ENCODE measurements at regions not wholly inside any gene's neighbourhood (a gene's known extent, or its start where the extent isn't known, plus 50 kb on each side); places are given as distances from the start of the nearest gene placed in this dataset.

DNA sequence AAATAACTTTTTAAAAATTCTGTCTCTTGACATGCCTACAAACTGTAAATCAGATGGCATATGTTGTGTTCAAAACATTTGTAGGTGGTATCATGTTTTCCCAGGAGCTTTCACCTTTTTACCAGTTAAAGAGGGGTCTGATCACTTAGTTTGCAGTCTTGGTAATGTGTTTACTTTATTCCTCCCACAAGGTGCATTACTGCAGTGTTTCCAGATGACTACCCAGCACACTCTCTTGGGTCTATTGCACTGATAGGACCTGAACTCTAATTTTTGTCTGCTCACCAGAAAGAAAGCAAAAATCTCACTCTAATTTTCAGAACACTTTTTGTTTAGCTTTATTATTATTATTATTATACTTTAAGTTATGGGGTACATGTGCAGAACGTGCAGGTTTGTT, 734.1 kb downstream of the GBE1 start:
- Histone ChIP-seq H3K27me3 (ENCODE audit: control insufficient read depth, insufficient read depth, low read length) (no peaks in the 10 kb centered on the region), H3K9ac (ENCODE audit: low read depth, low read length) (no peak overlapping the region), H3K4me3 (ENCODE audit: low read depth, low read length) (no peak overlapping the region), H3K4me1 (ENCODE audit: control insufficient read depth, insufficient read depth, low read length) (no peaks in the 10 kb centered on the region), H3K36me3 (ENCODE audit: control insufficient read depth, insufficient read depth, low read length) (no peaks in the 10 kb centered on the region), H3K9me3 (ENCODE audit: control insufficient read depth, insufficient read depth, low read length) (no peaks in the 10 kb centered on the region), H3K27ac (ENCODE audit: low read depth, low read length) (no peak overlapping the region)

GRCh38 chr3:81024560-81024959, 736.9 kb downstream of the GBE1 start:
- Histone ChIP-seq H3K27ac (ENCODE audit: low read depth, low read length) (no peak overlapping the region), H3K4me1 (ENCODE audit: control insufficient read depth, insufficient read depth, low read length) (no peaks in the 10 kb centered on the region), H3K4me3 (ENCODE audit: low read depth, low read length) (no peak overlapping the region), H3K9me3 (ENCODE audit: control insufficient read depth, insufficient read depth, low read length) (no peaks in the 10 kb centered on the region), H3K9ac (ENCODE audit: low read depth, low read length) (no peak overlapping the region), H3K27me3 (ENCODE audit: control insufficient read depth, insufficient read depth, low read length) (no peaks in the 10 kb centered on the region), H3K36me3 (ENCODE audit: control insufficient read depth, insufficient read depth, low read length) (no peaks in the 10 kb centered on the region)

DNA sequence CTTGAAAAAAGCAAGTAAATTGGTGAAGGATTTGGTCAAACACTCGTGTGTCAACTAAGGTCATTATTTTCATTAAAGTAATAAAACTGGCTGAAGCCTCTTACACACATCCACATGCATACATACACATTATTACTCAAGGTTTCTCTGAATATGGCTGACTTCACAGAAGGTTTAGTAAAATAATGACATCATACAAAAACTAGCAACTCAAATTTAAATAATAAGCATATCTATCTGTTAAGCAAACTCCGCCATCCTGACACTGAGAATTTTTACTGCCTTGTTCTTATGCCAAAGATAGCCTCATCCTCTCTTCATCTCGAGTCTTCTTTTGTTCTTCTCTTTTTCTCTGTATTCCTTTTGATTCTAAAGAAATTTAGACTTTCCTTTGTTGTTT, 739.1 kb downstream of the GBE1 start:
- Histone ChIP-seq H3K36me3 (ENCODE audit: control insufficient read depth, insufficient read depth, low read length) (no peaks in the 10 kb centered on the region), H3K4me1 (ENCODE audit: control insufficient read depth, insufficient read depth, low read length) (no peaks in the 10 kb centered on the region), H3K9me3 (ENCODE audit: control insufficient read depth, insufficient read depth, low read length) (no peaks in the 10 kb centered on the region), H3K27ac (ENCODE audit: low read depth, low read length) (no peak overlapping the region), H3K4me3 (ENCODE audit: low read depth, low read length) (no peak overlapping the region), H3K9ac (ENCODE audit: low read depth, low read length) (no peak overlapping the region), H3K27me3 (ENCODE audit: control insufficient read depth, insufficient read depth, low read length) (no peaks in the 10 kb centered on the region)

- Histone ChIP-seq H3K9me3 (ENCODE audit: control insufficient read depth, insufficient read depth, low read length) (peaks cover 5% of the 10 kb centered on the region; the same call in 1 of the 2 replicates), H3K27me3 (ENCODE audit: control insufficient read depth, insufficient read depth, low read length) (no peaks in the 10 kb centered on the region), H3K4me1 (ENCODE audit: control insufficient read depth, insufficient read depth, low read length) (no peaks in the 10 kb centered on the region), H3K9ac (ENCODE audit: low read depth, low read length) (no peak overlapping the region), H3K27ac (ENCODE audit: low read depth, low read length) (no peak overlapping the region), H3K4me3 (ENCODE audit: low read depth, low read length) (no peak overlapping the region), H3K36me3 (ENCODE audit: control insufficient read depth, insufficient read depth, low read length) (no peaks in the 10 kb centered on the region)
These were observed 748.1 kb downstream of the GBE1 start for GRCh38 chr3:81013360-81013759.

DNA sequence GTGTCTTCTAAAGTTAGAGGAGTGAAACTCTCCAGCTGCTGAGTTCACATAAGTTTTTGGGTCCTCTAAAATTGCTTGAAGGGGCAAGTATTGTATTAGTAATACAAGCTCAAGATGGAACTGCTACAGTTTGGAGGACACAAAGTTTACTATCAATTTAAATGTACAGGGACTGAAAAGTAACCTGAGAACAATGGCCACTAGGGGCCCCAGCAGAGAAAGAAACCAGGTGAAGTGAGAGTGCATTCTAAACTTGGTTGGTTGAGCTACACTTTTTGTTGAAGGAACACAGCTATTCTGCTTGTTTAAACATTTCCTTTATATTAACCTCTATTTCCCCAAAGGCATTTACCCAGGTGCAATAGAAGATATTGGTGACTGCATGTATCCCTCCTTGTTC, 755.5 kb downstream of the GBE1 start:
- H3K9ac ChIP-seq (ENCODE audit: low read depth, low read length) = no peak overlapping the region
- no peaks in the 10 kb centered on the region for H3K36me3 ChIP-seq (ENCODE audit: control insufficient read depth, insufficient read depth, low read length)
- no peak overlapping the region for H3K27ac ChIP-seq (ENCODE audit: low read depth, low read length)
- H3K4me3 ChIP-seq (ENCODE audit: low read depth, low read length) = no peak overlapping the region
- H3K9me3 ChIP-seq (ENCODE audit: control insufficient read depth, insufficient read depth, low read length) = no peaks in the 10 kb centered on the region; the same call in 1 of the 2 replicates
- no peaks in the 10 kb centered on the region for H3K27me3 ChIP-seq (ENCODE audit: control insufficient read depth, insufficient read depth, low read length)
- H3K4me1 ChIP-seq (ENCODE audit: control insufficient read depth, insufficient read depth, low read length) = no peaks in the 10 kb centered on the region

- H3K36me3 ChIP-seq (ENCODE audit: control insufficient read depth, insufficient read depth, low read length) = no peaks in the 10 kb centered on the region
- H3K27ac ChIP-seq (ENCODE audit: low read depth, low read length) = no peak overlapping the region
- H3K9ac ChIP-seq (ENCODE audit: low read depth, low read length) = no peak overlapping the region
- no peaks in the 10 kb centered on the region for H3K27me3 ChIP-seq (ENCODE audit: control insufficient read depth, insufficient read depth, low read length)
- H3K4me1 ChIP-seq (ENCODE audit: control insufficient read depth, insufficient read depth, low read length) = no peaks in the 10 kb centered on the region
- no peak overlapping the region for H3K4me3 ChIP-seq (ENCODE audit: low read depth, low read length)
- H3K9me3 ChIP-seq (ENCODE audit: control insufficient read depth, insufficient read depth, low read length) = no peaks in the 10 kb centered on the region
These were observed 757.6 kb downstream of the GBE1 start for GRCh38 chr3:81003817-81004216.

DNA sequence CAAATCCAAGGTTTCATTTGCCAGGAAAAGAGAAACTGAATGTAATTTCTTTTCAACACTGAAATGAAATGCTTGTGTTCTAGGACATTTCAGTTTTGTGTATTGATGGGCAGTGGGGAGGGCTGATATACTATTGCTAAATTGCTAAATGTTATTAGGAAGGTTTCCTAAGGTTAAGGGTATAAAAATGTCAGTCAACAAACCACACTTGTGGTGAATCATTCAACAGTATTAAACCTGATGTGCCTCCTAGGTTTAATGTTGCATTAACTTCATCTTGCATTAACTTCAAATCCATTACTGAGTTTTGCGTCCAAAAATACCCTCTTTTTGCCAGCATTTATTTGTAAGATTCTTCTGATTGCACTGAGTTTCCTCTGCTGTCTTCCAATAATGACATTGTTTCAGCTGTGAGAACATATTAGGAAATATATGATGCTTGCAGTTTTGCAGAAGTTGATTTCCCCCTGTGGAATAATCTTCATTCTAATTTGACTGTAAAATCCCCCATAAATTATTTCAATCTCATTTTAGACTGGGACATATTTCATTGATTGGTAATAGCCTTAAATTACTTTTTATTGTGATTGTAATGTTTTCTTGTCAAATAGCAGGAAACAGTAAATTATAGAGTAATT, 758.3 kb downstream of the GBE1 start:
- H3K9me3 ChIP-seq (ENCODE audit: control insufficient read depth, insufficient read depth, low read length) = no peaks in the 10 kb centered on the region
- H3K4me1 ChIP-seq (ENCODE audit: control insufficient read depth, insufficient read depth, low read length) = no peaks in the 10 kb centered on the region
- no peak overlapping the region for H3K27ac ChIP-seq (ENCODE audit: low read depth, low read length)
- H3K27me3 ChIP-seq (ENCODE audit: control insufficient read depth, insufficient read depth, low read length) = no peaks in the 10 kb centered on the region
- no peak overlapping the region for H3K9ac ChIP-seq (ENCODE audit: low read depth, low read length)
- H3K36me3 ChIP-seq (ENCODE audit: control insufficient read depth, insufficient read depth, low read length) = no peaks in the 10 kb centered on the region
- H3K4me3 ChIP-seq (ENCODE audit: low read depth, low read length) = no peak overlapping the region

GRCh38 chr3:80999481-80999880, 762.0 kb downstream of the GBE1 start:
- H3K9me3 ChIP-seq (ENCODE audit: control insufficient read depth, insufficient read depth, low read length) = no peaks in the 10 kb centered on the region
- H3K4me3 ChIP-seq (ENCODE audit: low read depth, low read length) = no peak overlapping the region
- no peaks in the 10 kb centered on the region for H3K27me3 ChIP-seq (ENCODE audit: control insufficient read depth, insufficient read depth, low read length)
- H3K36me3 ChIP-seq (ENCODE audit: control insufficient read depth, insufficient read depth, low read length) = no peaks in the 10 kb centered on the region
- no peak overlapping the region for H3K27ac ChIP-seq (ENCODE audit: low read depth, low read length)
- no peaks in the 10 kb centered on the region for H3K4me1 ChIP-seq (ENCODE audit: control insufficient read depth, insufficient read depth, low read length)
- H3K9ac ChIP-seq (ENCODE audit: low read depth, low read length) = no peak overlapping the region

GRCh38 chr3:80998022-80998421, 763.4 kb downstream of the GBE1 start:
- Histone ChIP-seq H3K36me3 (ENCODE audit: control insufficient read depth, insufficient read depth, low read length) (no peaks in the 10 kb centered on the region), H3K9me3 (ENCODE audit: control insufficient read depth, insufficient read depth, low read length) (no peaks in the 10 kb centered on the region), H3K27ac (ENCODE audit: low read depth, low read length) (no peak overlapping the region), H3K4me3 (ENCODE audit: low read depth, low read length) (no peak overlapping the region), H3K9ac (ENCODE audit: low read depth, low read length) (no peak overlapping the region), H3K4me1 (ENCODE audit: control insufficient read depth, insufficient read depth, low read length) (no peaks in the 10 kb centered on the region), H3K27me3 (ENCODE audit: control insufficient read depth, insufficient read depth, low read length) (no peaks in the 10 kb centered on the region)

DNA sequence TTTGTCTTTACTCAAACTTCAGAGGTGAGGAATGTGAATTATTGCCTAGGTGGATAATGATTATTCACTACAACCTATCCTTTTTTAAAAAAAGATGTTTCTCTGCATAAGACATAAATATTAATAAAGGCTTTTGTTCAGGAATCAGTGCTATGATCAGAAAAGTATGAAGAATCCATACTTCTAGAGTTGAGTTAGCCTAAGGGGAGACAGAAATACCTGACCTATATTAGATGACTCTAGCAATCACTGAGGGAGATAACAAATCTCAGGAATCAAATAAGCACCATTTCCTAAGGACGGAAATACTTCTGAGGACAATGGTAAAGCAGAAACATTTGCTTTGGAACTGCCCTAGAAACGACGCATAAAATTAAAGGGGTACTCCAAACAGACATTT, 763.8 kb downstream of the GBE1 start:
- H3K9me3 ChIP-seq (ENCODE audit: control insufficient read depth, insufficient read depth, low read length) = no peaks in the 10 kb centered on the region
- H3K27me3 ChIP-seq (ENCODE audit: control insufficient read depth, insufficient read depth, low read length) = no peaks in the 10 kb centered on the region
- H3K4me3 ChIP-seq (ENCODE audit: low read depth, low read length) = no peak overlapping the region
- H3K9ac ChIP-seq (ENCODE audit: low read depth, low read length) = no peak overlapping the region
- no peaks in the 10 kb centered on the region for H3K36me3 ChIP-seq (ENCODE audit: control insufficient read depth, insufficient read depth, low read length)
- no peak overlapping the region for H3K27ac ChIP-seq (ENCODE audit: low read depth, low read length)
- H3K4me1 ChIP-seq (ENCODE audit: control insufficient read depth, insufficient read depth, low read length) = no peaks in the 10 kb centered on the region

DNA sequence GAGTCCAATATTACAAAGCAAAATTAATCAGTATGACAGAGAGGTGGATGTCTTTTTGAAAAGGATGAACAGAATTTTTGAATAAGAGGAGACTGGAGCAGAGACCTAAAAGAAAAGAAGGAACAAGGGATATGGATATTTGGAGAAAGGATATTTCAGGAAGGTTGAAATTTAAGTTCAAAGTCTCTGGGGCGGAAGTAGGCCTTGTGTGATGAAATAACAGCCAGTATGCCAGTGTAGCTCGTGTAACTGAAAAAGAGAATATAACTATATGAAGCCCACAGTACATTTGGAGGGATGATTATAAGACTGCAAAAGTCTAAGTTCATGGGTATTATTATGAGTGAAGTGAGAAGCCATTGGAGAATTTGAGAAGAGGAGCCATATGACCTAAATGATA, 766.7 kb downstream of the GBE1 start:
- no peaks in the 10 kb centered on the region for H3K27me3 ChIP-seq (ENCODE audit: control insufficient read depth, insufficient read depth, low read length)
- H3K27ac ChIP-seq (ENCODE audit: low read depth, low read length) = no peak overlapping the region
- H3K9ac ChIP-seq (ENCODE audit: low read depth, low read length) = no peak overlapping the region
- H3K4me1 ChIP-seq (ENCODE audit: control insufficient read depth, insufficient read depth, low read length) = no peaks in the 10 kb centered on the region
- H3K4me3 ChIP-seq (ENCODE audit: low read depth, low read length) = no peak overlapping the region
- no peaks in the 10 kb centered on the region for H3K9me3 ChIP-seq (ENCODE audit: control insufficient read depth, insufficient read depth, low read length)
- H3K36me3 ChIP-seq (ENCODE audit: control insufficient read depth, insufficient read depth, low read length) = no peaks in the 10 kb centered on the region
